Neutrophil (primary cell): ENCODE measurements at regions not wholly inside any gene's neighbourhood (a gene's known extent, or its start where the extent isn't known, plus 50 kb on each side); places are given as distances from the start of the nearest gene placed in this dataset.

Source experiments
- H3K27ac ChIP-seq: fragments of 200-600 bp; sonication (generic); 2 replicates; pipeline ENCODE4 v1.5.1; 2016; ENCODE audit warnings: mild to moderate bottlenecking, moderate library complexity
- H3K27me3 ChIP-seq: fragments of 200-600 bp; sonication (generic); 2 replicates; pipeline ENCODE4 v1.6.0; 2016; ENCODE audit warnings: mild to moderate bottlenecking
- H3K36me3 ChIP-seq: fragments of 200-600 bp; sonication (generic); 2 replicates; pipeline ENCODE4 v1.5.1; 2017
- H3K4me1 ChIP-seq, 2 experiments: fragments of 200-600 bp in 1 of 2; sonication (generic) in 1 of 2; 1 replicate in 1 of 2; 2 replicates in 1 of 2; pipeline versions ENCODE4 v1.5.1 to v1.6.1; 2013 to 2016; ENCODE audit warnings: low read depth in 1 of 2, low read length in 1 of 2, mild to moderate bottlenecking in 1 of 2, moderate library complexity in 1 of 2; ENCODE audit not compliant: control insufficient read depth in 1 of 2, insufficient read depth in 1 of 2
- H3K4me3 ChIP-seq, 2 experiments: fragments of 200-600 bp in 1 of 2; sonication (generic) in 1 of 2; 1 replicate in 1 of 2; 2 replicates in 1 of 2; pipeline ENCODE4 v1.5.1; 2013 to 2016; ENCODE audit warnings: low read depth in 1 of 2, low read length in 1 of 2, mild to moderate bottlenecking in 1 of 2, moderate library complexity in 1 of 2
- H3K9me3 ChIP-seq: fragments of 200-600 bp; sonication (generic); 2 replicates; pipeline ENCODE4 v1.5.1; 2016
- TF ChIP-seq, protein P1 (sequence below): fragments of 200-600 bp; sonication (generic); IDR thresholded peaks from 2 replicates; pipeline ENCODE4 v1.5.1; 2016; ENCODE audit warnings: antibody characterized with exemption

DNA sequence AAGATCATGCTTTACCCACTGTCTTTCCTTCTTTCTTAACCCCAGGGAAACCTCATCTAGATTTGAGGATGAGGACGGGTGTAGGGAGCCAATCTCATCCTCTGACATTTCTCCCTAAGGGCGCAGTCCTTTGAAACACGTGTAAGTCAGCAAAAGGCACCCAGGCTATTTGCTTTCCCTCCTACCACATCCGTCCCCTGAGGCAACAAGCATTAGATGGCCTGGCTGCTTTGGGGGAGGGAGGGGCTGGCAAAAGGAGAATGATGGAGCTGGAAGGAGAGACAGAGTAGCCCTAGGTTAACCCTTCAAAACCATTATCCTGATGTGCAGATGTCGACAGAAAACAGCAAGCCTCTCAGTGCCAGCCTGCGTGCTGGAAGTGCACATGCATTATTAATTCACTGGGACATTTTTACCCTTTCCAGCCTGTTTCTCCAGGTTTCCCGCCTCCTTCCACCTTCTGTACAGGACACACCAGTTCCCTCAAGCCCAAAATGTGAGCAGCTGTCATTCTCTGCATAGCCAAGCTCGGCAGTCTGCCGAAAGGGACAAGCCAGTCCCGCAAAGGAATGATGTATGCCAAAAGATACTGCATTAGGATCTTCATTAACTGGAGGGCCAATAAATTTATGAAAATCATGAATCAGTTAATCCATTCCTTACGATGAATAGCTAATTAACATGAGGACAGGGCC lies 547.2 kb downstream of the CD83 start:
- TF ChIP-seq, protein P1, sequence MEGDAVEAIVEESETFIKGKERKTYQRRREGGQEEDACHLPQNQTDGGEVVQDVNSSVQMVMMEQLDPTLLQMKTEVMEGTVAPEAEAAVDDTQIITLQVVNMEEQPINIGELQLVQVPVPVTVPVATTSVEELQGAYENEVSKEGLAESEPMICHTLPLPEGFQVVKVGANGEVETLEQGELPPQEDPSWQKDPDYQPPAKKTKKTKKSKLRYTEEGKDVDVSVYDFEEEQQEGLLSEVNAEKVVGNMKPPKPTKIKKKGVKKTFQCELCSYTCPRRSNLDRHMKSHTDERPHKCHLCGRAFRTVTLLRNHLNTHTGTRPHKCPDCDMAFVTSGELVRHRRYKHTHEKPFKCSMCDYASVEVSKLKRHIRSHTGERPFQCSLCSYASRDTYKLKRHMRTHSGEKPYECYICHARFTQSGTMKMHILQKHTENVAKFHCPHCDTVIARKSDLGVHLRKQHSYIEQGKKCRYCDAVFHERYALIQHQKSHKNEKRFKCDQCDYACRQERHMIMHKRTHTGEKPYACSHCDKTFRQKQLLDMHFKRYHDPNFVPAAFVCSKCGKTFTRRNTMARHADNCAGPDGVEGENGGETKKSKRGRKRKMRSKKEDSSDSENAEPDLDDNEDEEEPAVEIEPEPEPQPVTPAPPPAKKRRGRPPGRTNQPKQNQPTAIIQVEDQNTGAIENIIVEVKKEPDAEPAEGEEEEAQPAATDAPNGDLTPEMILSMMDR, result no peak
- Histone ChIP-seq H3K9me3 (no peaks in the 10 kb centered on the region), H3K36me3 (no peaks in the 10 kb centered on the region), H3K27me3 (no peaks in the 10 kb centered on the region), H3K27ac (no peak overlapping the region), H3K4me1 (peaks cover 0 to 4% of the 10 kb centered on the region in 2 experiments), H3K4me3 (no peak overlapping the region)

DNA sequence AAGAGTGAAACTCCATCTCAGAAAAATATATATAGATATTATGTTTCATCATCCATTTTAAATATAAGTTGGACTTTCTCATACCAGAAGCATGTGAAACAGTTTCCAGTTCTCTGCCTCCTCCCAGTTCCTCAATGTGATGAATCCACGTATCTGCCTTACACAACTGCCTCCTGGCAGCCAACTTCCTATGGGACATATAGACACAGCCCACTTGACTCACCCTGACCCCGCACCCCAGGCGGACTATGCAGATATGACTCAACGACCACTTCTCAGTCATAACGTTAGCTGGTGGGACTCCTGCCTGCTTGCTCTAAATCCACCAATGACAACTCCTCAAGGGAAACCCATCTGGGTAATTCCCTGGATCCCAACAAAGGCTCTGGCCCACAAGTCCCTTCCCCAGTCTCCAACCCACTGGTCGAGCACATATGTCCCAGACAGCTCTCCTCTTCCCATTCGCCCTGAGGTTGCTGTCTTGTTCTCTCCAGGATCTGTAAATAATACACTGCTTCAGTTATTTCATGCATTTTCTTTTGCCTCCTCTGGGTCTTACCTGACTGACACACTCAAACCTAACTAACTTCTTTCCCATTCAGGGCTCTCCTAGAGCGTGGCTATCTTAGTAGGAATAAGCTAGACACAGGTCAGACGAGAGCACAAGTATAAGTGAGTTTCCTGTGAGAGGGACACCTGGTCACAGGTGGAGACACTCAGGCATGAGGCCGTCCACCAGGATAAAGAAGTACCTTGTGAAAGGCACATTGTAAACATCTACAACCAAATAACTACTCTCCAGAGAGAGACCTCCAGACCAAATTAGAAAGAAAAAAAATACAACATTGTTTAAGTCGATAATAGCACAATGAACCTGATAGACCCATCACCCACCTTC lies 548.5 kb downstream of the CD83 start:
- Histone ChIP-seq H3K36me3 (no peaks in the 10 kb centered on the region), H3K9me3 (no peaks in the 10 kb centered on the region), H3K4me3 (no peak overlapping the region), H3K27ac (no peak overlapping the region), H3K4me1 (peaks cover 0 to 4% of the 10 kb centered on the region in 2 experiments), H3K27me3 (no peaks in the 10 kb centered on the region)
- TF ChIP-seq, protein P1, result no peak

- no peak overlapping the region for H3K4me3 ChIP-seq
- H3K36me3 ChIP-seq, result no peaks in the 10 kb centered on the region
- peaks cover 0 to 2% of the 10 kb centered on the region in 2 experiments for H3K4me1 ChIP-seq
- H3K27ac ChIP-seq, result no peak overlapping the region
- H3K9me3 ChIP-seq, result no peaks in the 10 kb centered on the region
- TF ChIP-seq, protein P1, result no peak
- H3K27me3 ChIP-seq, result no peaks in the 10 kb centered on the region
These were observed 553.2 kb downstream of the CD83 start for GRCh38 chr6:14670806-14671205.

DNA sequence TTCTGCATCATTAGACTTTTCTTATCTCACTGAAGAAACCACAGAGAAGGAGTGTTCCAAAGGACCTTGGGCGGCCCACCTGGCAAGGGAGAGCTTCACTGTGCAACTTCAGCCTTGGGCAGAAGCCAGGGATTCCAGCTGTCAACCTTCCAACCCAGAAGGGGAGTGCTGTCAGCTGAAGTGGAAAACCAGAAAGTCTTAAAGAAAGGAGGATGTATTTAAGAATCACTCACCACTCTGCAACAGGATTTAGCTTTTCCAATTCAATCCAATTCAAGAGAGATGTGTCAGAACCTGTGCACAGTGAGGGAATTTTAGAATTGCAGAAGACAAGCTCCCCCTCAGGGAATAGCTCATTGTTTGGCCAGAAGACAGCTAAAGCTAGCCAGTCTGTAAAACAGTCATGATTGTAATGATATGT lies 553.7 kb downstream of the CD83 start:
- Histone ChIP-seq H3K4me3 (no peak overlapping the region), H3K4me1 (no peaks in the 10 kb centered on the region), H3K27me3 (no peaks in the 10 kb centered on the region), H3K27ac (no peak overlapping the region), H3K36me3 (no peaks in the 10 kb centered on the region), H3K9me3 (no peaks in the 10 kb centered on the region)
- TF ChIP-seq, protein P1, result no peak

DNA sequence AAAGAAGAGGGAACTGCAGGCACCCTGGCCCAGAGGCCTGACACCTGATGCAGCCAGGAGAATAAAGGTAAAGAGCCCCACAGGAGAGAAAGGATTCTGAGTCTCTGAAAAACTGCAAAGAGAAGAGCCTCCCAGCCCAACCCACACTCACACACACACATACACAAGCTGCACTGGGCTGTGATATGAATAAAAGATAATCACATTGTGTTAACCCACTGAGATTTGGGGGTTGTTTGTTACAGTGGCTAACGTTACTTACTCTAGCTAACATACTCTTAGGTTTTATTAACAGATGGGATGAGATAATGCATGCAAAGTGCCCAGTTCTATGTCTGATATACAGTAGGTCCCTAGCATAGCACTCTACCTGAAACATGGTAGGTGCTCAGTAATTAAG lies 554.4 kb downstream of the CD83 start:
- Histone ChIP-seq H3K36me3 (no peaks in the 10 kb centered on the region), H3K27ac (no peak overlapping the region), H3K4me3 (no peak overlapping the region), H3K9me3 (no peaks in the 10 kb centered on the region), H3K27me3 (no peaks in the 10 kb centered on the region), H3K4me1 (no peaks in the 10 kb centered on the region)
- TF ChIP-seq, protein P1, result no peak
